ENCODE measurements at regions not wholly inside any gene's neighbourhood (a gene's known extent, or its start where the extent isn't known, plus 50 kb on each side); places are given as distances from the start of the nearest gene placed in this dataset.

- TF ChIP-seq POLR2A (IDR thresholded peaks at IDR 0.05; ENCODE audit: low read depth, low read length) (no peak), USF2 (IDR thresholded peaks at IDR 0.05; ENCODE audit: low read depth, low read length) (no peak), RCOR1 (IDR thresholded peaks at IDR 0.05; ENCODE audit: insufficient replicate concordance, low read length) (no peak), CHD1 (IDR thresholded peaks at IDR 0.05; ENCODE audit: low read depth, low read length) (no peak), SMC3 (IDR thresholded peaks at IDR 0.05; ENCODE audit: low read depth, low read length) (no peak), MXI1 (IDR thresholded peaks at IDR 0.05; ENCODE audit: borderline replicate concordance, low read depth, low read length) (no peak), RFX5 (IDR thresholded peaks at IDR 0.05; ENCODE audit: low read depth, low read length) (no peak), CEBPB (IDR thresholded peaks at IDR 0.05; ENCODE audit: low read depth, low read length) (no peak), NFE2L2 (IDR thresholded peaks at IDR 0.05; ENCODE audit: low read depth, low read length) (no peak), FOS (IDR thresholded peaks at IDR 0.05; ENCODE audit: low read depth, low read length) (no peak), MAZ (IDR thresholded peaks at IDR 0.05; ENCODE audit: borderline replicate concordance, low read depth, low read length) (no peak), RAD21 (IDR thresholded peaks at IDR 0.05; ENCODE audit: low read length) (no peak), BHLHE40 (IDR thresholded peaks at IDR 0.05; ENCODE audit: low read depth, low read length) (no peak), CTCF (conservative IDR thresholded peaks at IDR 0.05; ENCODE audit: low read depth, low read length) (no peak), MAFK (IDR thresholded peaks at IDR 0.05; ENCODE audit: low read depth, low read length) (no peak), ELK1 (IDR thresholded peaks at IDR 0.05; ENCODE audit: borderline replicate concordance, low read depth, low read length) (no peak)
- H3K14ac ChIP-seq (replicated peaks; ENCODE audit: low read depth, low read length), result no peak overlapping the region
- CTCF ChIA-PET, result no interaction called here
- ATAC-seq (ENCODE audit: low read depth) (no peak), DNase-seq (no peak)
- H2AFZ ChIP-seq (replicated peaks; ENCODE audit: low read length, poor library complexity), result no peak overlapping the region
- no peak overlapping the region for H2BK120ac ChIP-seq (ENCODE audit: low read depth, low read length)
- no TSS peak for BruUV-seq (replicated peaks)
- dilution Hi-C loops (cut with HindIII; ENCODE audit: low sequenced_read_pairs, unreplicated experiment), result no loop called here
- H3K36me3 ChIP-seq (ENCODE audit: control insufficient read depth, insufficient read depth, low read length), result no peaks in the 10 kb centered on the region
- H3K79me1 ChIP-seq (ENCODE audit: low read depth in 1 of 2, low read length in 2 of 2), result no peaks in the 10 kb centered on the region
- no peak overlapping the region for H3K56ac ChIP-seq (ENCODE audit: extremely low read depth, insufficient read depth, low read length)
- in situ Hi-C loops (cut with MboI; ENCODE audit: low sequenced_read_pairs), result no loop called here
- no peaks in the 10 kb centered on the region for H4K20me1 ChIP-seq (ENCODE audit: insufficient read depth, low read length)
- no peak overlapping the region for H2BK15ac ChIP-seq (ENCODE audit: low read depth, low read length)
- no peak overlapping the region for H4K8ac ChIP-seq (ENCODE audit: low read depth in 2 of 2, low read length in 2 of 2)
- no peak overlapping the region for H2BK20ac ChIP-seq (ENCODE audit: low read depth, low read length)
- no peak overlapping the region for H3K18ac ChIP-seq (ENCODE audit: low read depth, low read length)
- no peak overlapping the region for H3K4me2 ChIP-seq (ENCODE audit: low read depth, low read length)
- H3K9ac ChIP-seq (ENCODE audit: low read depth, low read length), result no peak overlapping the region
- no peaks in the 10 kb centered on the region for H3K9me1 ChIP-seq (ENCODE audit: insufficient read depth, low read length)
- POLR2A ChIA-PET (ENCODE audit: unreplicated experiment), result no interaction called here
- no peak overlapping the region for H3K27ac ChIP-seq (ENCODE audit: insufficient read depth, low read length)
- no peak overlapping the region for H3K23ac ChIP-seq (ENCODE audit: low read depth, low read length)
- no peak overlapping the region for H2AK9ac ChIP-seq (replicated peaks; ENCODE audit: low read depth, low read length, poor library complexity)
- no peak overlapping the region for H2AK5ac ChIP-seq (ENCODE audit: low read depth, low read length)
- no peak overlapping the region for H4K5ac ChIP-seq (ENCODE audit: low read depth, low read length)
- no CpG with 5 or more reads among the region's 1 CpG for WGBS, 2 experiments (ENCODE audit: extremely low coverage in 2 of 2, insufficient read length in 1 of 2)
- H3K9me3 ChIP-seq (ENCODE audit: control insufficient read depth, insufficient read depth, low read length), result peaks cover 27% of the 10 kb centered on the region
- H3K27me3 ChIP-seq (ENCODE audit: control insufficient read depth, insufficient read depth, low read length), result no peaks in the 10 kb centered on the region
- H2BK5ac ChIP-seq (ENCODE audit: low read depth, low read length, poor library complexity, severe bottlenecking), result no peak overlapping the region
- H4K91ac ChIP-seq (ENCODE audit: insufficient read depth, low read depth, low read length), result no peak overlapping the region
- no peak overlapping the region for H3K4ac ChIP-seq (ENCODE audit: low read depth, low read length)
- no peak overlapping the region for H3K4me3 ChIP-seq (ENCODE audit: insufficient read depth, low read depth, low read length)
- intact Hi-C loops (cut with micrococcal nuclease), result no loop called here
- no peaks in the 10 kb centered on the region for H3K4me1 ChIP-seq (ENCODE audit: control insufficient read depth, insufficient read depth, low read length)
Measured at GRCh38 chr10:130236711-130237110, 100.5 kb downstream of the GLRX3 start.
